Kidney (tissue), 13 donors: ENCODE measurements at regions not wholly inside any gene's neighbourhood (a gene's known extent, or its start where the extent isn't known, plus 50 kb on each side); places are given as distances from the start of the nearest gene placed in this dataset.

Experiments
- DNase-seq, 5 donors: peaks; one replicate each; pipeline ENCODE4 v3.0.0-alpha.2; 2013 to 2020
- FAIRE-seq: peaks from 2 replicates; lab custom pipeline; 2012; peaks lifted over from hg19 to GRCh38; lab: Jason Lieb, UNC
- H3K27ac ChIP-seq, 2 donors: one replicate each; pipeline ENCODE4 v1.7.0; 2013; ENCODE audit warnings: low read depth in 2 of 2, low read length in 2 of 2, inconsistent platforms in 1 of 2
- H3K27me3 ChIP-seq: one replicate; pipeline ENCODE4 v1.7.1; 2013; ENCODE audit warnings: low read length, inconsistent platforms; ENCODE audit not compliant: control insufficient read depth, insufficient read depth
- H3K36me3 ChIP-seq, 3 donors: one replicate each; pipeline versions ENCODE4 v1.7.0 to v1.7.1; 2013; ENCODE audit warnings: low read length in 3 of 3, control low read depth in 1 of 3, inconsistent platforms in 1 of 3; ENCODE audit not compliant: insufficient read depth in 3 of 3, control insufficient read depth in 2 of 3
- H3K4me1 ChIP-seq, 3 donors: one replicate each; pipeline versions ENCODE4 v1.7.0 to v1.7.1; 2013; ENCODE audit warnings: low read length in 3 of 3, inconsistent platforms in 1 of 3, low read depth in 1 of 3; ENCODE audit not compliant: control insufficient read depth in 2 of 3, insufficient read depth in 2 of 3
- H3K4me3 ChIP-seq, 3 donors: one replicate each; pipeline versions ENCODE4 v1.7.0 to v1.8.1; 2013; ENCODE audit warnings: low read length in 3 of 3, control low read depth in 1 of 3, inconsistent platforms in 1 of 3
- H3K9ac ChIP-seq, 3 donors: one replicate each; pipeline versions ENCODE4 v1.7.0 to v1.7.1; 2013; ENCODE audit warnings: low read length in 3 of 3, control low read depth in 1 of 3, inconsistent platforms in 1 of 3
- H3K9me3 ChIP-seq, 3 donors: one replicate each; pipeline versions ENCODE4 v1.7.0 to v1.7.1; 2013; ENCODE audit warnings: low read length in 3 of 3, control low read depth in 1 of 3, inconsistent platforms in 1 of 3; ENCODE audit not compliant: control insufficient read depth in 2 of 3, insufficient read depth in 1 of 3
- intact Hi-C: fragments of 100-400 bp; cut with DNase I; formaldehyde crosslinking; loops from one replicate; pipeline ENCODE4 v1.11.1; 2022
- TF ChIP-seq, protein P1 (sequence below): IDR thresholded peaks from 3 replicates; pipeline ENCODE4 v1.5.1; 2012; ENCODE audit warnings: mild to moderate bottlenecking, moderate library complexity, borderline replicate concordance; ENCODE audit not compliant: insufficient read depth; ENCODE audit errors: extremely low read depth
- donor health status: control.
- donor health status: control.
- donor health status: control.
- donor health status: control.
- donor health status: control.
- donor health status: DM: yes; HTN: yes; CAD: no.
- donor health status: Normal renal cell carcinoma (clear cell type).

- H3K4me3 ChIP-seq = no peak overlapping the region
These were observed 501.8 kb upstream of the SALL3 start for GRCh38 chr18:78477840-78478239.

DNA sequence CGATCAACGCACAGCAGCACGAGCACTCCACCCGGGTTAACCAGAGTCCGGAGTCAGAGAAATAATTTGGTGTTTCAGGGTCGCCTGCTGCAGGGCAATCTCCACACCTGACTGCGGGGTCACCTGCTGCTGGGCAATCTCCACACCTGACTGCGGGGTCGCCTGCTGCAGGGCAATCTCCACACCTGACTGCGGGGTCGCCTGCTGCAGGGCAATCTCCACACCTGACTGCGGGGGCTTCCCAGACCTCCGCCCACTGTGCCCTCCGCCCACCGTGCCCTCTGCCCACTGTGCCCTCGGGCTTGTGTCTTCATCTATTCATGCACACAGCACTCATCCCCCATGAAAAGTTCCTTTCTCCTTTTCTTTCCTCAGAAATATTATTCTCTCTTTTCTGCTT, 500.2 kb upstream of the SALL3 start:
- H3K27me3 ChIP-seq = no peaks in the 10 kb centered on the region
- H3K9me3 ChIP-seq = no peaks in the 10 kb centered on the region
- H3K36me3 ChIP-seq = no peaks in the 10 kb centered on the region
- H3K4me1 ChIP-seq = no peaks in the 10 kb centered on the region
- no peak overlapping the region for H3K4me3 ChIP-seq
- DNase-seq = no peak
- intact Hi-C loops = no loop called here
- H3K9ac ChIP-seq = no peak overlapping the region
- FAIRE-seq = no peak
- TF ChIP-seq, protein P1, sequence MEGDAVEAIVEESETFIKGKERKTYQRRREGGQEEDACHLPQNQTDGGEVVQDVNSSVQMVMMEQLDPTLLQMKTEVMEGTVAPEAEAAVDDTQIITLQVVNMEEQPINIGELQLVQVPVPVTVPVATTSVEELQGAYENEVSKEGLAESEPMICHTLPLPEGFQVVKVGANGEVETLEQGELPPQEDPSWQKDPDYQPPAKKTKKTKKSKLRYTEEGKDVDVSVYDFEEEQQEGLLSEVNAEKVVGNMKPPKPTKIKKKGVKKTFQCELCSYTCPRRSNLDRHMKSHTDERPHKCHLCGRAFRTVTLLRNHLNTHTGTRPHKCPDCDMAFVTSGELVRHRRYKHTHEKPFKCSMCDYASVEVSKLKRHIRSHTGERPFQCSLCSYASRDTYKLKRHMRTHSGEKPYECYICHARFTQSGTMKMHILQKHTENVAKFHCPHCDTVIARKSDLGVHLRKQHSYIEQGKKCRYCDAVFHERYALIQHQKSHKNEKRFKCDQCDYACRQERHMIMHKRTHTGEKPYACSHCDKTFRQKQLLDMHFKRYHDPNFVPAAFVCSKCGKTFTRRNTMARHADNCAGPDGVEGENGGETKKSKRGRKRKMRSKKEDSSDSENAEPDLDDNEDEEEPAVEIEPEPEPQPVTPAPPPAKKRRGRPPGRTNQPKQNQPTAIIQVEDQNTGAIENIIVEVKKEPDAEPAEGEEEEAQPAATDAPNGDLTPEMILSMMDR = no peak
- no peak overlapping the region for H3K27ac ChIP-seq

More at GRCh38 chr18:78477840-78478239, 501.8 kb upstream of the SALL3 start:
- Histone ChIP-seq H3K9me3 (no peaks in the 10 kb centered on the region), H3K9ac (no peak overlapping the region), H3K27ac (no peak overlapping the region), H3K27me3 (no peaks in the 10 kb centered on the region), H3K36me3 (no peaks in the 10 kb centered on the region), H3K4me1 (no peaks in the 10 kb centered on the region)
- no peak for DNase-seq
- no peak for FAIRE-seq
- TF ChIP-seq, protein P1 = no peak
- intact Hi-C loops = no loop called here

GRCh38 chr18:78480262-78481054, 499.2 kb upstream of the SALL3 start:
- DNase-seq = peak in 1 of 5 donors; percentile 9
- TF ChIP-seq, protein P1 = no peak
- H3K4me1 ChIP-seq = no peaks in the 10 kb centered on the region
- no peak overlapping the region for H3K9ac ChIP-seq
- no peaks in the 10 kb centered on the region for H3K36me3 ChIP-seq
- H3K27me3 ChIP-seq = no peaks in the 10 kb centered on the region
- H3K4me3 ChIP-seq = no peak overlapping the region
- no peak overlapping the region for H3K27ac ChIP-seq
- FAIRE-seq = no peak
- H3K9me3 ChIP-seq = no peaks in the 10 kb centered on the region
- intact Hi-C loops = no loop called here

- Histone ChIP-seq H3K9me3 (no peaks in the 10 kb centered on the region), H3K36me3 (no peaks in the 10 kb centered on the region), H3K9ac (no peak overlapping the region), H3K27ac (no peak overlapping the region), H3K27me3 (no peaks in the 10 kb centered on the region), H3K4me1 (no peaks in the 10 kb centered on the region), H3K4me3 (no peak overlapping the region)
- intact Hi-C loops = no loop called here
- FAIRE-seq = no peak
- no peak for DNase-seq
- TF ChIP-seq, protein P1 = no peak
These were observed 497.2 kb upstream of the SALL3 start for GRCh38 chr18:78482378-78482777.
